HG03060 (cell line): ENCODE measurements at regions not wholly inside any gene's neighbourhood (a gene's known extent, or its start where the extent isn't known, plus 50 kb on each side); places are given as distances from the start of the nearest gene placed in this dataset.

Source experiments
- ATAC-seq: cut with Tn5 transposase; IDR thresholded peaks from one replicate; pipeline ENCODE4 v1.9.1; 2021; ENCODE audit warnings: low read depth, moderate number of reproducible peaks; ENCODE audit not compliant: unreplicated experiment

DNA sequence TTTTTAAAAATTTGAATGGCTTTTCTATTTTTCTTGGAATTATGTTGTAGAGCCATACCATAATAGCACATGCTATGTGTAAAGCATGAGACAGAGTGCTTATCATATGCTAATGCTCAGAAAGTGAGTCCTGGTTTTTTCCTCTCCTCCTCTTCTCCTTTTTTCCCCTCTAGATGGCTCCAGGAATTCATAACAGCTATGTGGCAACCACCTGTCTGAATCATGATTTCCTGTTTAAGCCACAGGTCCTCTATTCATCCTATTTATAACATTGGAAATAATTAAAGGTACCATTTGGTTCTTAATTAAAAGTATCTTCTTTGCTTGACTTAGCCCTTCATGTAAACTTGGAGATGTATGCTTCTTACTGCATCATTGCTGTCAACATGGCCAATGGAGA, 260.0 kb upstream of the MAP3K7 start:
- ATAC-seq, result no peak

DNA sequence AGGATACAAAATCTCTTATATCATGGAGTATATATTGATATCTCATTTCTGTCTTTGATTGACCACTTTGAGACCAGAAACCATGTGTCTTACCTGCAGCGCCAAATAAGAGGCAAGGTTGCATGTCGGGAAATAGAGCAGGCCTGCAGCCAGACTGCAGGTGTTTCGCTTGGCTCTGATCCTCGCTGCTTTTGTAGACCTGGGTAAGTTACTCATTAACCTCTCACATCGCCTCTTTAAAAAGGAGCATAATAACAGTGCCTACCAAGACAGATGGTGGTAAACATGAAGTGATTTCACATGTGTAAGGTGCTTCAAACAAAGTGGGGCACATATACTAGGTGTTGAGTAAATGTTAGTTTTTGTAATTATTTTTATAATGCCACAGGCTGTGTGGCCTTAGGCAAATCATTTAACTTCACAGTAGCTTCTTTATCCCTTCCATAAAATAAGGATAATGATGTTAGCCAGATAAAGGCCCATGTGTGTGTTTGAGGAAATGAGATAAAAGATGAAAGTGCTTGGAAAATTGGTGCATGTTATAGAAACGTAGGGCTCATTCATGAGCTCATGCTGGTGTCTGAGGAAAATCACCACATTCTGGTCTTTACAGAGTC, 248.8 kb upstream of the MAP3K7 start:
- ATAC-seq, result no peak

DNA sequence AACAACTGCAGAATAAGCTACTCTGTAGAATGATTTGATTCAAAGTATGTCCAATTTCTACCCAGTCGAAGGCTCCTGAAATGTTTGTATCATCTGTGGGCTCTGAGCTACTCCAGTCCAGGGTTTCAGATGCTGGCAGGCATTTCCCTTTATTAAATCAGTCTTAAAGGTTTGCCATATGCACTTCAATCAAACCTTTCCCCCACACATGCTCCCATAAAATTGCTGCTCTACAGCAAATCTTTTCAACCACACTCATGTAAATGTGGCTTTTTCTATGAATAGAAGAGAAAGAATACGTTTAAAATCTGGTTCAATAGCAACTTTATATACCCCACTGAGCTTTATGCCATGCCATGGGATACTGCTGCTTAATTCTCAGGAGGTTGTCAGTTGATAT, 242.4 kb upstream of the MAP3K7 start:
- ATAC-seq, result no peak

DNA sequence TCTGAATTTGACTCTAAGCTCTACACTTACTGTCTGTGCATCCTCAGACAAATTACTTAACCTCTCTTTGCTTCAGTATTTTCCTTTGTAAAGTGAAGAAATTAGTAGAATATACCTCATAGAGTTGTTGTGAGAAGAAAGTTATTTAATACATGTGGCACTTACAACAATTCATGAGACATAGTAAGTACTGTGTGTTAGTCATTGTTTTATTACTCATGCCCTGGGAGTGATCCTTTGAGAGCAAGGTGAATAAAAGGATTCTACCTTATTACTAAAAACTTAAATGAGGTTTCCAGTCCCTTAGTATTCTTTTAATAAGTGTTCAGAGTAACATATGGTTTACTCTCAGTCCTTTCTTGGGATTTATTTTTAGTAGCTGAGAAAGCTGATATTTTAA, 233.6 kb upstream of the MAP3K7 start:
- ATAC-seq, result no peak

DNA sequence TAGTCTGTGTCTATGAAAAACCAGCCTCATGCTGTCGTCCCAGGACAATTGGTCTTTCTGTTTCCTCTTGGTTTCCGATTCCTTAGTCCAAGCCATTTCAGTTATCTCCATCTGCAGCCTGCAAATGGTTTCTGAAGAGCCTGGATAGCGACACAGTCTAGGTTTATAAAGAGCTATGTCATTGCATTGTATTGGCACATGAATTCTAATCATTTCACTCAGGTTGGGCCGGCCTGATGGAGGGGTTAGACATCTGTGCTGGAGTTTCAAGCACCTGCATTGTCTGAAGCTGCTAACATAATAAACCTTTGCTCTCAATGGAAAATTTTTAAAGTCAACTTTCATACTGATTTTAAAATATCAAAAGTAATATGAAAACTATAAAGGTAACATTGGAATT, 232.6 kb upstream of the MAP3K7 start:
- no peak for ATAC-seq

DNA sequence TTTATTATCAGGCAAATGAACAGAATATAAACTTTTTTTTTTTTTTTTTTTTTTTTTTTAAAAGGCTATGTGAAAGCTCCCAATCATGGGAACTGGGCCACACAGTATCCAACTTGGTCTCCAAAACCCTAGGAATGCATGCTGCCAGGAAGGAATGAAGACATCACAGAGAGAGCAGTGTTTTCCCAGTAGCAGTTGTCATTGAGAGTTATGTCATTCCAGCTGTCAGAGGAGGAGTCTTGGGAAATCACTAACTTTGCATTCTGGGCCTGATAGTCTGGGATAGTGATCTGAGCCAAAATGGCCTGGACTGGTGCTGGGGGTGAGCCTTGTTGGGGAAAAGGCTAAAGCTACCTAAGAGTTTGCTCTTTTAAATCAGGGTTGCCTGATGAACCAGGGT, 231.3 kb upstream of the MAP3K7 start:
- no peak for ATAC-seq

DNA sequence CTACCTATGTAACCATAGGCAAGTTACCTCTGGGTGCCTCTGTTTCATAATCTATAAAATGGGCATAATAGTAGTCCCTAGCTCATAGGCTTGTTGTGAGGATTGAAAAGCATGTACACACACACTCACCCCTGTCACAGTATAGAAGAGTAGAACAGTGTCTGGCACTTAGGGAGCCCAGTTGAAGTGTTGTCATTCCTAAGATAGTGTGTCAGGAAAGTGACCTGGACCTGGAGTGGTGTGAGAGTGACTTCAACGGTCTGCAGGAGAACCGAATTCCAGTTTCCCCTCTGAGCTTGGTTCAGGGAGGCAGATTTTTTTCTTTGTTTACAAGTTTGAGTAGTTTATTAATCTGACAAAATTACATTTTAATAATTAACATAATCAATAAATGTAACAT, 229.9 kb upstream of the MAP3K7 start:
- ATAC-seq, result no peak

DNA sequence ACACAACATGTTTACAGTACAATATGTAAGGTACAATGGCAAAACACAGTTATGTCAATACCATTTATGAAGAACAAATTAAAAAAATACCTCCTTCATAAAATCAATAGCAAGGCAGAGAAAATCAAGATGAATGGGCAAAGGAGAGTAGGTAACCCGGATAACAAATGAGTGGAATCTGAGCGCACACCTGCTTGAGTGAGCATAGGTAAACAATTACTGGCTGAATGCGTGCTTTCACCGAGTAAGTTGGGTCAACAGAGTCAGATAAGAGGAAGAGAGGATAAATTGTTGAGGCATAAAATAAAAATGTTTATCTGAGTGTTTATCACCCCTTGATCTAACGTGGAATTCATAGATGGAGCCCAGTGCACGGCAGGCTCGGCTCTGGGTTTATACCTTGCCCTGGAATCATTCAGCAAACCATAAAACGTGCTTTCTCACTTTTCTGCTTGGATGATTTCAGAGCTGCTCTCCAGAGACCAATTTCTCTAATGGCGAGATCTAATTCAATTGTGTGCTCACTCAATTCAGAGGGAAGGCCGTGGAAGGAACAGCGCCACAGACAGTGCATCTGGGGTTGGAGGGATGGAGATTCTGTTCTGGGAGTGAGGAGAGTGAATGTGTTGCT, 224.8 kb upstream of the MAP3K7 start:
- no peak for ATAC-seq

DNA sequence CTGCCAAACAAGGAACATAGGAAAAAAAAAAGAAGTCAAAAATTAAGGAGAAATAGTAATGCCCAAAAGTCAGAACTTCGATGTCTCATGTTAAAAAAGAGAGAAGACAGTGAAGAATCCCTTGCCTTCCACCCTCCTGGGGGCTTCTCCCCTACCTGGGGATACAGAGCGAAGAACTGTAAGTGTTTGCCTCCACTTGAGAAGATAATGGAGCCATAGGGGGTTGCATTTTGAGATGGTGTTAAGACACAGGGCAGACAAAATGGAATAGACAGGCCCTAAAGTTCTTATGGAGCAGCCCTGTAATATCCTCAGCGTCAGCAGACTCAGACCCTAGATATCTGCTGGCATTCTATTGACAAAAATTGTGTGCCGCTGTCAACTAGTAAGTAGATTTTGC, 222.2 kb upstream of the MAP3K7 start:
- ATAC-seq, result no peak

DNA sequence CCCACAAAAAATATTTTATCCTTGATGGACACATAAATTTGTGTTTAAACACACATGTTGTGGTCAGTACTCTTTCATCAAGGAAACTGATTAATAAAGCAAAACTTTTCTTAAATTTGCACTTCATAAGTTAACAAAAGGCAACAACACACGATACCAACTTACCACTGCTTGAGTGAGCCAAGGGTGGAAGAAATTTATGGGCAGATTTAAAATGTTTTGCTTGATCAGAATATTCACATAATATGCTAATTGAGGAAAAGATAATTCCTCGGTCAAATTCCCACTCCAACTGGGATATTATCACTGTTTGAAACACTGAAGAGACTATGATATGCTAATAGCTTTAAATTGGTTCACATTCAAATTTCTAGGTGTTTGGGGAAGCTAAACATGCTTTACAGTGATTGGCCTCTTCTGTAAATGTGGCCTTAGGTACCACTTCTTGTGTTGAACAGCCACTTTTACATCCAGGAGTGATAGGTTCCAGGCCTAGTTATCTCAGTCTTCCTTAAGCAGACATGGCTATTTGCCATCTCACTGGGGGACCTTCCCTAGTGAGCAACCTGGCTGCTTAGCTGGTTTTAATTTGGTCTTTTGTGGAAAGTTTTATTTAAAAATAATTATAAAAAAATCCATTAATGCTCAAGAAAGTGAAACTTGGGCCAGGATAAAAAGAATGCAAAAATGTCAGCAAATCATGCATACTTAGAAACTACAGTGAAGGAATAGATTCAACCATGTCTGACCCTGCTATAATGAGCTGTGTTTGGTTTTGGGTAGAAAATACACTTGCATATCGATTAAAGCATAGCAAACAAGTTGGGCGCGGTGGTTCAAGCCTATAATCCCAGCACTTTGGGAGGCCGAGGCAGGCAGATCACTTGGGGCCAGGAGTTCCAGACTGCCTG, 221.2 kb upstream of the MAP3K7 start:
- no peak for ATAC-seq

DNA sequence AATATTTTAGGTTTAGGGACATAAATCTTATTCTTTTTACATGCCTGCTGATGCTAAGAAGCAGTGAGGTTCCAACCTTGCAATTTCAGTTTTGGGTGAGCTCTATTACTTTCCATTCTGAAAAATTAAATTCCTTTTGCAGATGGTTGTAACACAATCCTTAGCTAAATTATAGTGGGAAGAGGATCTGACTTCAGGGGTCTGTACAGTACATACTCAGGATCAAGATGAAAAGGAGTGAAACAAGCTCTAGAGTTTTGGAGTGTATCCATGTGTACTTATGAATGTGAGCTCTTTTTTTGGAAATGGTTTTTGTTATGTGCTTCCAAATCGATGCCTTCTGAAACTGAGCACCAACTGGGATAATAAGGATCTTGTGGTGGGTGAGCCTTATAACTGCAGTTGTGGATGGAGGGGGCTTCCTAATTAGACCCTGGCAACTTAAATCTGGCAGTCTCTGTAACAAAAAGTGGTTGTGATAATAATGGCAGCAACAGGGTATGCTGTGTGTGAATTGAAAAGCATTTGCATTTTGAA, 218.8 kb upstream of the MAP3K7 start:
- no peak for ATAC-seq

DNA sequence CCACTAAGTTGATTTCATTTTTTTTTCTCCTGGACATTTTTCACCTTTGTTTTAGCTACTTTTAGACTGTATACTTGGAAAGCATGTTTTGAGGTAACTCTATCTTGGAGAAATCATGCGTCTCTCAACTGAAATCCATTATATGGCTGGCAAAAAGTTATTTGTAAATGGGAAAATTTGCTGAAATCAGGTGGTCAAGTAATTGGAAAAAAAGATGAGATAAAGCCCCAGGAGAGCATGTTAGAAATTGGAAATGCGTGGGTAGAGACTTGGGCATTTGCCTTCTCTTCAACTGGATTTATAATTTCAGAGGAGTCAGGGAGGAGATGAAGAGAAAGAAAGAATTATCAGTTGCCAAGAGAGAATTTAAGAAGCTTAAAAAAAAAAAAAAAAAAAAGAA, 217.1 kb upstream of the MAP3K7 start:
- no peak for ATAC-seq

DNA sequence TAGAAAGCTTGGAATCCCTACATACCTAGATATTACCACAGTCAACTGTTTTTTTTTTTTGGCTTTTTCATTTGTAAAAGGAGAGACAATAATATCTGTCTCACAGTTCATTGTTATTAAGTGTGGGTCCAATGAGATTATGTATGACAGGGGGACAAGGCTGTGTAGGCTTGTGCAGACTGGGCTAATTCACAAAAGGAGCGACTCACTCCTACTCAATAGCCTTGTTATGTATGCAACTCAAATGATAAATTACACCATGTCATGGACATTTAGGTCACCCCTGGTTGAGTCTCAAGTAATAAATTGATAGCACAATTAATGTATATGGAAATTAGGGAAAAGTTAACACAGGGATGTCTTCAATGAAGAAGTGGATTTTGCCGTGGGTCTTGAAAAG, 208.2 kb upstream of the MAP3K7 start:
- ATAC-seq, result no peak

DNA sequence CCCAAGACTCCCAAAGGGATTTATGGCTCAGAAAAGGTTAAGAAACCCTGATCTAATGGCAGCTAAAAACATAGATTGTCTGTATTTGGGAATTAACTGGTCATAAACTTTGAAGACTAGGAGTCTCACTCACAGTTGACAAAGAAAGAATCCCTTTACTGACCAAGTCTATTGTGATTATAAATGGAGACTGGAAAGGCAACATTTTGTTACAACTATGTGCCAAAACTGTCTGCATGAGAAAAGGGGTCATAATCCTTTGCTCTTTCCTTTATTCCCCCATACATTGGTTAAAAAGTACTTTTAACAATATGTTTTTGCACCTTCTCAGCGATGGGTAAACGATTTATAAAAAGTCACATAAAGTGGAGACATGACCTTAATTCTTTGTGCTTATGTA, 206.9 kb upstream of the MAP3K7 start:
- ATAC-seq, result no peak

DNA sequence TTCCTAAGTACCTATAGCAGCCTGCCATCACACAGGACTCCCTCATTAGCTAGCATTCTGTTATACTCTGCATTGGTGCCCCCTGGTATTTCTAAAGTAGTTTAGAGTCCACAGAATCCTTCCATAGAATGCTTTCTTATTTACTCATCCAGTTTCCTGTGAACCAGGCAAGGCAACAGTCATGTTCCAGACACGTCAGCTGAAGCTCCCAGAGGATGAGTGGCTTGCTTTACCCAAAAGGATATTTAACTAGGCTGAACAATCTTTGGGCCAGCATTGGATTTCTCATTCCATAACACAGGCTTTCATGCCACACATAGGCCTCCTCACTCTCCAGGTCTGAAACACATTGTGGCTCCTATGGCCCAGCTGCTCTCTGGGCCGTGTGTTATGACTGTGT, 203.8 kb upstream of the MAP3K7 start:
- ATAC-seq, result no peak

DNA sequence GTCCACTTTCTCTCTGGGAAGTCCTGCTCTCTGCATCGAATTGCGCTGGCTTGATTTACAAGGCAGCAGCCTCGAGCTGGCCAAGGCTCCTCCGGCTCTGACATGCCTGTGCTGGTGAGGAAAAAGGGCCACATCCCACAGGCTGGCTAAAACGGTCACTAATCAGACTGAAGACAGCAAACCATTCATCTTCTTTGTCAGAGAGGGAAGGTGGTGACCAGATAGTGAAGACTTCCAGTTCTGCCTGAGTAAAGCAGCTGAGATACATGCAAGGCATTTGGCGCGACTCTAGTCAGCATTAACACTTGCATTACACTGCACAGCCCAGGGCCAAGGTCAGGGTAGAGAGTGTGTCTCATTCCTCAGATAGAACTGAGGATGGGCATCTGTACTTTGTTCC, 203.2 kb upstream of the MAP3K7 start:
- no peak for ATAC-seq

DNA sequence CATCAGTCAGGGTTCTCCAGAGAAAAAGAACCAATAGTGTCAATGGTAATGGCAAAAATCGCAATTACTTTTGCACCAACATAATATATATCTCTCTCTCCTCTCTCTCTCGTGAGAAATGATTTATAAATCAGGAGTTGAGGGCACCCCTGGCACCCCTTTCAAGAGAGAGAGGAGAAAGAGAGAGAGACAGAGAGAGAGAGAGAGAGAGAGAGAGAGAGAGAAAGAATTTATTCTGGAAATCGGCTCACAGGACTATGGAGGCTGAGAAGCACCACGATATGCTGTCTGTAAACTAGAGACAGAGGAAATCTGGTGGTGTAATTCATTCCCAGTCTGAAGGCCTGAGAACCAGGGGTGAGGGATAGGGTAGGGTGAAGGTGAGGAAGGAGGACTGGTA, 201.9 kb upstream of the MAP3K7 start:
- ATAC-seq, result no peak

DNA sequence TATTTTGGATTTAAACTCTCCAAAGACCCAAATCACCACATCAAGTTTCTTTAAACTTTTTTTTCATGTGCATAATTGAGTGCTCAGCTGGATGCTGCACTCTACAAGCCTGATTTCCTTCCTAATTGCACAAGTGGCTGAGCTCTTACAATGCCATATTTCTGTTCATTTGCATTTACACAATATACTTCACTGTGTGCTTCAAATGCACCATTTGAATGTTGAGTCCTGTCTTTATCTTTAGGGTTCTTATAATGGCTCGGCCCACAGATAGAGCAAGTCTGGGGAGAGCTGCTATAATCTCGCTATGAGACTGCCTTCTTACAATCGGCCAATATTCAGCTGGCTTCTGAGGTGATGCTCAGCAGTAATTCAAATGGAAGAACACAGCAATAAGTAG, 200.6 kb upstream of the MAP3K7 start:
- ATAC-seq, result no peak

DNA sequence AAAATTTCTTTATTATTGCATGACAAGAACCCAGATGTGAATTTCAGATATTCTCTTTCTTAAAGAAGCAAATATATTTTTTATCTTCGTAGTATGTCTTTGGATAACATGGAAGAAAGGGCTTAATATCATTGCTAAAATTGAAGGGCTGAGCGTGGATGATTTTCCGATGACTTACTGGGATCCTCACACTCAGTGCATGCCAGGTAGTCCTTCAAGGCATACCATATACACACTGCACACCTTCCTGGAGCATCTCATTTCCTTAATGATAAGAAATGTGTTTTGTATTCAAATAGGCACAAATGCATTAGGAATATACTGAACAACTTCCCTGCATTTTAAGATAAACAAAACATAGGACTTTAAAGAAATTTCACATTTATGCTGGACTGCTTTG, 193.9 kb upstream of the MAP3K7 start:
- ATAC-seq, result no peak

DNA sequence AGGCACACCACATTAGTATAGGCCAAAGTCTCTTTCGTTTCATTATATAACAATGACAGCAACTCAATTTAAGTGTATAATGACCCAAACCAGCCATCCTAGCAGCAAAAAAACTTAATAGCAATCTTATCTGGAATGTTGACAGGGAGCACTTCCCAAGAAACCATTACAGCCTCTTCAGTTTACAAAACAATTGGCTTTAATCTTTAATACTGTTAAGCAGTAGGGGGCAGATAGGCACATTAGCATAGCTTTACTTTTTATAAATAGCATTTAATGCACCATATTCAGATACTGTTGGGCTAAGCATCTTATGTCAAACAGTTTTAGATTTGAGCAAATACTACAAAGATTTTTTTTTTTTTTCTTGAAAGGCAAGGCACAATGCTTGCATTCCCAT, 193.3 kb upstream of the MAP3K7 start:
- no peak for ATAC-seq

DNA sequence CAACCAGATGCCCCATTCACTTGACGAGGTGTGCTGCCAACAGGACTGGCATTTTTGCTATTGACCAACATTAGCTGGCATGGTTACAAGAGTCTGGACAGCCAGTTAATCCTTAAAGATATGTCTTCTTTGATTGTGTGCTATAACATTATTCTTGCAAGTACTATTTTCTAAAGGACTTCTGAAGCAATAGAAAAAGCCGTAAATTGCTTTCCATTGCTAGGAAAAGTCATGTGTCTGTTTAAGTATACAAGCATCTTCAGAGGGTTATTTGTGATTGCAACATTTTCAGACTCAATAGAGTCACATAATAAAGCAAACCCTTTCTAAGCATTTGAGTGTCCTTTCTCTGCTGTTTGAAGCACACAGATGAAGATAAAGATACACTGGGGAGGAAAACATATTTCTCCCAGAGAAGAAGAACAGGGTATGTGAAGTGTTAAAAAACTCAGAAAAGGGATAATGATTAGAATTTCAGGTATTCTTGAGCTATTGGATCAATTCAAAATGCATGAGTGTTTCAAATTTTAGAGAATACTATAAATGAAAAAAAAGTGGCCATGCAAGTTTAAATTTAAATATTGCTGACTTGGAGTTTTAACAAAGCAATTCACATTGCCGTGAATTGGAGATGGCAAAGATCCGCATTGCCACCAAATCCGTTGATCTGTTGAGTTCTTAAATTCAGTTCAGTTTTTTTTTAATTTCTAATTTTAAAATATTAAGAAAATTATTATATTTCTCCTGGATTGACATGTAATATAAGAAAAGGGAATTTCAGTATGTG, 191.7 kb upstream of the MAP3K7 start:
- no peak for ATAC-seq
